ENCODE measurements at regions not wholly inside any gene's neighbourhood (a gene's known extent, or its start where the extent isn't known, plus 50 kb on each side); places are given as distances from the start of the nearest gene placed in this dataset.

DNA sequence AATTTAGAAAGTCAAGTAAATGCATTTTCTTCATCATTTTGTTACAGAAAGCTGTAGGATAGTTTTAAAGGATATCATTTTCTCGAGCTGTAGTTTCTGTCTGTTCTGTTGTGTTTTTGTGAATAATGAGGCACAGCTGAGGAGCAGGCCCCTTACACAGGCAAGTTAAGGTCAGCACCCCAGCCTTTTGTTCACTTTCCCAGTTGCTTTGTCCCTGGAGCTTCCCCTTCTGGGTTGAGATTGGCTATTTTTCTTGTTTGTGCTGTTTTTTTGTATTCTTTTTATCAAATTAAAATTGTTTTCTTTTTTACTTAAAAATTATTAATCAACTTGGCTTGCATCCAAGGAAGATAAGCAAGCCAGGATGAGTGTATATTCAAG is 213.8 kb upstream of the ACTBL2 start:
- H3K4me3 ChIP-seq (ENCODE audit: low read depth, low read length): no peak overlapping the region
- CTCF ChIA-PET: interaction anchor here (0.7 to 2.8 kb wide), 4 partner anchors 10 to 83 kb away, joined by 3 to 13 read pairs (median 3); no protein-coding TSS in a partner anchor
- no peak for DNase-seq (ENCODE audit: low read depth, low spot score)
- POLR2A ChIA-PET: no interaction called here
- TF ChIP-seq, protein P1, sequence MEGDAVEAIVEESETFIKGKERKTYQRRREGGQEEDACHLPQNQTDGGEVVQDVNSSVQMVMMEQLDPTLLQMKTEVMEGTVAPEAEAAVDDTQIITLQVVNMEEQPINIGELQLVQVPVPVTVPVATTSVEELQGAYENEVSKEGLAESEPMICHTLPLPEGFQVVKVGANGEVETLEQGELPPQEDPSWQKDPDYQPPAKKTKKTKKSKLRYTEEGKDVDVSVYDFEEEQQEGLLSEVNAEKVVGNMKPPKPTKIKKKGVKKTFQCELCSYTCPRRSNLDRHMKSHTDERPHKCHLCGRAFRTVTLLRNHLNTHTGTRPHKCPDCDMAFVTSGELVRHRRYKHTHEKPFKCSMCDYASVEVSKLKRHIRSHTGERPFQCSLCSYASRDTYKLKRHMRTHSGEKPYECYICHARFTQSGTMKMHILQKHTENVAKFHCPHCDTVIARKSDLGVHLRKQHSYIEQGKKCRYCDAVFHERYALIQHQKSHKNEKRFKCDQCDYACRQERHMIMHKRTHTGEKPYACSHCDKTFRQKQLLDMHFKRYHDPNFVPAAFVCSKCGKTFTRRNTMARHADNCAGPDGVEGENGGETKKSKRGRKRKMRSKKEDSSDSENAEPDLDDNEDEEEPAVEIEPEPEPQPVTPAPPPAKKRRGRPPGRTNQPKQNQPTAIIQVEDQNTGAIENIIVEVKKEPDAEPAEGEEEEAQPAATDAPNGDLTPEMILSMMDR (IDR thresholded peaks at IDR 0.05; ENCODE audit: insufficient read depth, low read length, missing control alignments): no peak

DNA sequence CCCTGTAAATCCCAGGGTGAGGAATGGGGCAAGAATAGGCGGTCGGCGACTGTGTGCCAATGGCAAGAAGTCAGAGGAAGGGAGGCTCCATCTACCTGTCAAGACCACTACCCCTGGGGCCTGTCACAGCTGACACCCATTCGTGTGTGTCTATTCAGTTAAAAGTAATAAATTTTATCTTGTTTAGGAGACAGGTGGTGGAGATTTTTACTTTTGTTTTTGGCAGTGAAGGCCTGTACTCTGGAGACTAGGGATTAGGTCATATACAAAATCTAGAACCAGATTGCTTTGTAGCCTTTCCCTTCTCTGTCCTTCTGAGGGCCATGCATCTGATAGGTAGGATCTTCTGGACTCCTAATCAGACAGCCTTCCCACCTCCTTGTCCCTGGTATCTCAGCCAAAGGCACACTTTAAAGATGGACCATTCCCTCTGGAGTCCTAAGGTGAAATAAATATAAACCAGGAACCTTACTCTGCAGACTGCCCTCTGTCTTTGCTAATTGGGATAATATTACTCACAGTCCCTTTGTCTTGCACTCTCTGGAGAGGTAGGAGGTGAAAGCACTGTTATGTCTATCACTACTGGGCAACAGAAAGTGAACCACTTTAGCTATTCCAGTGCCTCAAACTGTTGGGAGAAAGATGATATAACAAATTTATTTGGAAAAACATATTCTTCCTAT is 213.2 kb upstream of the ACTBL2 start:
- ChIA-PET CTCF (interaction anchor here (0.7 to 2.8 kb wide), 5 partner anchors 10 to 767 kb away, joined by 3 to 13 read pairs (median 3); no protein-coding TSS in a partner anchor), POLR2A (no interaction called here)
- TF ChIP-seq, protein P1 (IDR thresholded peaks at IDR 0.05; ENCODE audit: insufficient read depth, low read length, missing control alignments): no peak
- no peak overlapping the region for H3K4me3 ChIP-seq (ENCODE audit: low read depth, low read length)
- DNase-seq (ENCODE audit: low read depth, low spot score): no peak

DNA sequence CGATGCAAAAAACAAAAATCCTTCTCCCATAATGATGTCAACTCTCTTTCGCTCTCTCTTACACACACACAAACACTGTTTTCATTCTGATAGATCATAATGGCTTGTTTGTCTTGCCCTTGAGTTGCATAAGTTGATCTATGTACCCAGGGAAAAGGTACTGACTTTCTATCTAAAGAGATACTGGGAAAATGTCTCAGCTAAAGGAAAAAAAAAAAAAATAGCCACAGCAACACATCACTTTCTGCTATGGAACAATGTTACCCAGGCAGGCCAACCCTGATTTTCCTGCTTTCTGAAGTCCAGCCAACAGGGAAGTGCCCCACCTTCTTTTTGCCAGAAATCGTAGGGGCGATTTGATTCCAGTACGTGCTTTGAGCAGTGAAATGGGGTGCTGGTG is 212.6 kb upstream of the ACTBL2 start:
- ChIA-PET POLR2A (no interaction called here), CTCF (interaction anchor here (1.0 to 2.8 kb wide), 3 partner anchors 11 to 768 kb away, joined by 3 to 13 read pairs (median 8); no protein-coding TSS in a partner anchor)
- H3K4me3 ChIP-seq (ENCODE audit: low read depth, low read length): no peak overlapping the region
- TF ChIP-seq, protein P1 (IDR thresholded peaks at IDR 0.05; ENCODE audit: insufficient read depth, low read length, missing control alignments): no peak
- no peak for DNase-seq (ENCODE audit: low read depth, low spot score)

DNA sequence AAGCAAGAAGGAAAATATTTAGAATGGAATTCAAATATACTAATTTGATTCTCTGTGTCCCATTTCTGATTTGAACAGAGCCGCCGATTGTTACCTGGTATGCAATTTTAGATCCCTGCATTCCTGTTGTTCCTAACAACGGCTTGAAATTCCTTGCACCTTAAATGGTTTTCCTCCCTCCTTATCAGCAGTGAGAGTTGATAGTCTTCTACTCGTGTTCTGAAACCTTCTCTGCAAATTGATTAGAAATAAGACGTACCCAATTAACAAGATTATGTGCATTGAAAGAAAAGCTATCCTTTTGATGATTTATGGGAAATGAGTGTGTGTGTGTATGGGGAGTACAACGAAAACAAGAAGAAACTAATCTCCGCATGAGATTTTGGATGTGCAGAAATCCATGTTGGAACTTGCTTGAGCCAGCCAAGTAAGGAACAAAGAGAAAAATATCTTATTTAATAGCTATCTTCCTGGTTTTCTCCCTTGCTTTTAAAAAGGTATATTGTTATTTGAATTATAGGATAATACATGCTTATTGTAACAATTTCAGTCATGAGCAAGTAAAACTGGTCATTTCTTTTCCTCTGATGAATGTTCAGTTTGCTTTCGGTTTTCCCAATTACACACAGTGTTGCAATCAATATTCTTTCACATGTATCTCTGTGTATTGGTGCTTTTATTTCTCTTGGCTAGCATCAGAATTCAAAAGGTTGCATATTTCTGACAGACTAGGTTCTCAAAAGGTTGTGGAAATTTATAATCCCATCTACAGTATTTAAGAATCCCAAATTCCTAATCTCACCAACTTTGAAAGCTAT is 211.1 kb upstream of the ACTBL2 start:
- ChIA-PET CTCF (interaction anchor here (0.8 to 1.8 kb wide), 5 partner anchors 11 to 395 kb away, joined by 3 to 8 read pairs (median 4); no protein-coding TSS in a partner anchor), POLR2A (no interaction called here)
- TF ChIP-seq, protein P1 (IDR thresholded peaks at IDR 0.05; ENCODE audit: insufficient read depth, low read length, missing control alignments): no peak
- DNase-seq (ENCODE audit: low read depth, low spot score): no peak
- H3K4me3 ChIP-seq (ENCODE audit: low read depth, low read length): no peak overlapping the region

DNA sequence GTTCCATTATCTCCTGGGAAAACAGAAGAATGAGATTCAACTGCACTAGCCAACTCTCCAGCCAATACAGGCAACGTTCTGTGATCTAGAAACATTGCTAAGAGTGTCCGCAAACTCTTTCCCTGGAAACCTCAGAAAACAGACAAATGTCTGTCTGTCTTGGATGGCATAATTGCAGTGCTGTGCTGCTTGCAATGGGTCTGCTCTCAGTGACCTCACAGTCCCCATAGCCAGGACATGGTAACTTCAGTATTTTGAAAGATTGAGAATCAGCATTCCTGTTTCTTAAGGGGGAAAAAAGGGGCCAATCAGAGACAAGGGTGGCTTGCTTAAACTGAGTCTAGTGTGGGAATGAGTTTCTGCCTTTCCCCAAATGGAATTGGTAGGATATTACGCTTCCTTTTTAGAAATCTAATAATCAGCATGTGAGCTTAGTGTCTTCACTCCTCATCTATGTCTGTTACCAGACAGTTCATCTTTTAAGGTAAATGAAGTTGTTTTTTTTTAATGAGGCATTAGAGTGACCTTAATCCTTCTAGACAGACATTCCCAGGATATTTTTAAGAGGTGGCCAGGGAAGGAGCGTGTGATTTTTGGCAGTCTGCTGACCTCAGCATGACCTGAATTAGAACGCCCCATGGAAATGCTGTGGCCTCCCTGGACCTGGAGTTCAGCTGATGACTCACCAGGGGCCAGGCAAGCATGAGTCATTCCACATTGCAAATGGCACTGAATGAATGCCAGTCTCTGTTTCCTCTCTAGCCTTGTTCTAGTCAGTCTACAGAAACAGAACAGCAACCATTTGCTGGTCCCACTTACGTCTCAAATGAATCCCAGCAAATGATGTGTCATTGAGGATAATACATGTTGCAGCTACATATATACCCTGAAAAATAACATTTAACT is 210.2 kb upstream of the ACTBL2 start:
- TF ChIP-seq, protein P1 (IDR thresholded peaks at IDR 0.05; ENCODE audit: insufficient read depth, low read length, missing control alignments): no peak
- POLR2A ChIA-PET: no interaction called here

More for the DNA sequence above, 210.2 kb upstream of the ACTBL2 start:
- H3K4me3 ChIP-seq (ENCODE audit: low read depth, low read length): no peak overlapping the region
- peak; percentile 73 for DNase-seq (ENCODE audit: low read depth, low spot score)
- CTCF ChIA-PET: interaction anchor here (1.5 kb wide), 1 partner anchor 394 kb away, joined by 3 read pairs; no protein-coding TSS in a partner anchor

Measured in AG04449 (cell line).